GM19397 (cell line): ENCODE measurements at regions not wholly inside any gene's neighbourhood (a gene's known extent, or its start where the extent isn't known, plus 50 kb on each side); places are given as distances from the start of the nearest gene placed in this dataset.
"Not testable (repeated sequence)": the region's sequence is repeated elsewhere in the genome, so short reads cannot be mapped to it uniquely, and the experiment has no call there.

Experiments
- ATAC-seq: cut with Tn5 transposase; IDR thresholded peaks from one replicate; pipeline ENCODE4 v1.9.1; 2021; ENCODE audit warnings: mild to moderate bottlenecking, moderate library complexity; ENCODE audit not compliant: unreplicated experiment

- no peak for ATAC-seq
These were observed 81.3 kb upstream of the BHLHE40 start for GRCh38 chr3:4897765-4898453.

GRCh38 chr3:4898454-4899313, 80.6 kb upstream of the BHLHE40 start:
- ATAC-seq: peak; percentile 86

GRCh38 chr3:4899710-4900109, 79.5 kb upstream of the BHLHE40 start:
- no peak for ATAC-seq

- no peak for ATAC-seq
These were observed 78.9 kb upstream of the BHLHE40 start for GRCh38 chr3:4900298-4900697.

GRCh38 chr3:4904811-4905695, 74.2 kb upstream of the BHLHE40 start:
- ATAC-seq: no peak

- no peak for ATAC-seq
These were observed 73.1 kb upstream of the BHLHE40 start for GRCh38 chr3:4906107-4906621.

GRCh38 chr3:4907050-4907449, 72.2 kb upstream of the BHLHE40 start:
- no peak for ATAC-seq

- no peak for ATAC-seq
These were observed 71.4 kb upstream of the BHLHE40 start for GRCh38 chr3:4907643-4908432.

GRCh38 chr3:4908433-4909156, 70.6 kb upstream of the BHLHE40 start:
- ATAC-seq: no peak

GRCh38 chr3:4914464-4914863, 64.8 kb upstream of the BHLHE40 start:
- no peak for ATAC-seq

- not testable (repeated sequence) for ATAC-seq
These were observed 57.6 kb upstream of the BHLHE40 start for GRCh38 chr3:4921589-4921988.

- no peak for ATAC-seq
These were observed 52.3 kb upstream of the BHLHE40 start for GRCh38 chr3:4926892-4927291.

- ATAC-seq: no peak
These were observed 50.9 kb upstream of the BHLHE40 start for GRCh38 chr3:4928277-4928789.
